ENCODE measurements at regions not wholly inside any gene's neighbourhood (a gene's known extent, or its start where the extent isn't known, plus 50 kb on each side); places are given as distances from the start of the nearest gene placed in this dataset.

- Histone ChIP-seq H3K9ac (no peak overlapping the region), H3K79me2 (ENCODE audit: insufficient read depth) (no peaks in the 10 kb centered on the region), H3K27me3 (replicated peaks; ENCODE audit: insufficient read depth) (no peaks in the 10 kb centered on the region), H3K9me2 (ENCODE audit: insufficient read depth) (no peaks in the 10 kb centered on the region), H2AFZ (no peak overlapping the region), H3K9me3 (ENCODE audit: low read depth) (no peaks in the 10 kb centered on the region), H3K27ac (no peak overlapping the region), H3F3A (ENCODE audit: insufficient read depth) (no peaks in the 10 kb centered on the region), H3K4me3 (no peak overlapping the region), H4K20me1 (ENCODE audit: insufficient read depth) (no peaks in the 10 kb centered on the region), H3K4me2 (ENCODE audit: unreplicated experiment) (no peak overlapping the region), H3K4me1 (ENCODE audit: insufficient read depth) (no peaks in the 10 kb centered on the region), H3K36me3 (ENCODE audit: low read depth) (no peaks in the 10 kb centered on the region)
- WGBS, 2 experiments (ENCODE audit: low coverage in 1 of 2, low lambda C conversion rate in 2 of 2, missing lambda C conversion rate in 2 of 2) = 25 to 27% methylated on average over 8 of the region's 8 CpGs
- in situ Hi-C loops (cut with MboI) = no loop called here
- no peak for DNase-seq
- TF ChIP-seq EZH2phosphoT487 (IDR thresholded peaks at IDR 0.05; ENCODE audit: insufficient read depth, low read depth) = no peak
- TF ChIP-seq EZH2 (IDR thresholded peaks at IDR 0.05; ENCODE audit: insufficient read depth, poor library complexity, severe bottlenecking) = no peak
Observed at GRCh38 chr16:58906981-58907715, 173.0 kb upstream of the GOT2 start.

GRCh38 chr16:58904291-58904690 is 170.2 kb upstream of the GOT2 start:
- Histone ChIP-seq H3K27me3 (replicated peaks; ENCODE audit: insufficient read depth) (no peaks in the 10 kb centered on the region), H3K79me2 (ENCODE audit: insufficient read depth) (no peaks in the 10 kb centered on the region), H3F3A (ENCODE audit: insufficient read depth) (no peaks in the 10 kb centered on the region), H3K9ac (no peak overlapping the region), H4K20me1 (ENCODE audit: insufficient read depth) (no peaks in the 10 kb centered on the region), H2AFZ (no peak overlapping the region), H3K4me2 (ENCODE audit: unreplicated experiment) (no peak overlapping the region), H3K9me2 (ENCODE audit: insufficient read depth) (no peaks in the 10 kb centered on the region), H3K4me1 (ENCODE audit: insufficient read depth) (no peaks in the 10 kb centered on the region), H3K27ac (no peak overlapping the region), H3K9me3 (ENCODE audit: low read depth) (no peaks in the 10 kb centered on the region), H3K4me3 (no peak overlapping the region), H3K36me3 (ENCODE audit: low read depth) (no peaks in the 10 kb centered on the region)
- in situ Hi-C loops (cut with MboI) = no loop called here
- no peak for DNase-seq
- TF ChIP-seq EZH2 (IDR thresholded peaks at IDR 0.05; ENCODE audit: insufficient read depth, poor library complexity, severe bottlenecking) = no peak
- TF ChIP-seq EZH2phosphoT487 (IDR thresholded peaks at IDR 0.05; ENCODE audit: insufficient read depth, low read depth) = no peak
- WGBS, 2 experiments (ENCODE audit: low coverage in 1 of 2, low lambda C conversion rate in 2 of 2, missing lambda C conversion rate in 2 of 2) = 17 to 23% methylated on average over 4 of the region's 4 CpGs

- TF ChIP-seq EZH2 (IDR thresholded peaks at IDR 0.05; ENCODE audit: insufficient read depth, poor library complexity, severe bottlenecking) = no peak
- TF ChIP-seq EZH2phosphoT487 (IDR thresholded peaks at IDR 0.05; ENCODE audit: insufficient read depth, low read depth) = no peak
Observed at GRCh38 chr16:58889516-58889915, 155.4 kb upstream of the GOT2 start.

GRCh38 chr16:58885528-58886170 is 151.5 kb upstream of the GOT2 start:
- Histone ChIP-seq H2AFZ (no peak overlapping the region), H3K4me2 (ENCODE audit: unreplicated experiment) (no peak overlapping the region), H3K79me2 (ENCODE audit: insufficient read depth) (no peaks in the 10 kb centered on the region), H3F3A (ENCODE audit: insufficient read depth) (no peaks in the 10 kb centered on the region), H3K27ac (no peak overlapping the region), H3K9me2 (ENCODE audit: insufficient read depth) (no peaks in the 10 kb centered on the region), H3K4me1 (ENCODE audit: insufficient read depth) (no peaks in the 10 kb centered on the region), H3K4me3 (no peak overlapping the region), H3K9me3 (ENCODE audit: low read depth) (no peaks in the 10 kb centered on the region), H3K27me3 (replicated peaks; ENCODE audit: insufficient read depth) (no peaks in the 10 kb centered on the region), H3K9ac (no peak overlapping the region), H4K20me1 (ENCODE audit: insufficient read depth) (no peaks in the 10 kb centered on the region), H3K36me3 (ENCODE audit: low read depth) (no peaks in the 10 kb centered on the region)
- in situ Hi-C loops (cut with MboI) = no loop called here
- WGBS, 2 experiments (ENCODE audit: low coverage in 1 of 2, low lambda C conversion rate in 2 of 2, missing lambda C conversion rate in 2 of 2) = 39 to 43% methylated on average over 5 of the region's 5 CpGs
- TF ChIP-seq EZH2 (IDR thresholded peaks at IDR 0.05; ENCODE audit: insufficient read depth, poor library complexity, severe bottlenecking) = no peak
- TF ChIP-seq EZH2phosphoT487 (IDR thresholded peaks at IDR 0.05; ENCODE audit: insufficient read depth, low read depth) = no peak
- no peak for DNase-seq

More at GRCh38 chr16:58889516-58889915, 155.4 kb upstream of the GOT2 start:
- Histone ChIP-seq H3K9me3 (ENCODE audit: low read depth) (no peaks in the 10 kb centered on the region), H3K27ac (no peak overlapping the region), H3K9ac (no peak overlapping the region), H3K9me2 (ENCODE audit: insufficient read depth) (no peaks in the 10 kb centered on the region), H3K4me1 (ENCODE audit: insufficient read depth) (no peaks in the 10 kb centered on the region), H3K27me3 (replicated peaks; ENCODE audit: insufficient read depth) (no peaks in the 10 kb centered on the region), H3K4me3 (no peak overlapping the region), H3F3A (ENCODE audit: insufficient read depth) (no peaks in the 10 kb centered on the region), H3K36me3 (ENCODE audit: low read depth) (no peaks in the 10 kb centered on the region), H2AFZ (no peak overlapping the region), H3K79me2 (ENCODE audit: insufficient read depth) (no peaks in the 10 kb centered on the region), H3K4me2 (ENCODE audit: unreplicated experiment) (no peak overlapping the region), H4K20me1 (ENCODE audit: insufficient read depth) (no peaks in the 10 kb centered on the region)
- WGBS, 2 experiments (ENCODE audit: low coverage in 1 of 2, low lambda C conversion rate in 2 of 2, missing lambda C conversion rate in 2 of 2) = 43 to 51% methylated on average over 1 of the region's 1 CpG
- DNase-seq = no peak
- in situ Hi-C loops (cut with MboI) = no loop called here
